ENCODE measurements at regions not wholly inside any gene's neighbourhood (a gene's known extent, or its start where the extent isn't known, plus 50 kb on each side); places are given as distances from the start of the nearest gene placed in this dataset.

- H3K4me2 ChIP-seq (ENCODE audit: low read length): no peak overlapping the region
- no peaks in the 10 kb centered on the region for H3K9me3 ChIP-seq (ENCODE audit: insufficient read depth, low read length)
- H3K27me3 ChIP-seq (ENCODE audit: low read depth, low read length): no peaks in the 10 kb centered on the region
- no peak overlapping the region for H2AFZ ChIP-seq (ENCODE audit: low read depth, low read length)
- H3K36me3 ChIP-seq (replicated peaks; ENCODE audit: low read depth, low read length): no peaks in the 10 kb centered on the region
- TF ChIP-seq EZH2phosphoT487 (IDR thresholded peaks at IDR 0.05; ENCODE audit: low read depth) (no peak), CTCF (IDR thresholded peaks at IDR 0.05; ENCODE audit: low read depth, low read length) (no peak)
- no peaks in the 10 kb centered on the region for H3K4me1 ChIP-seq (ENCODE audit: low read length)
- no peak overlapping the region for H3K27ac ChIP-seq (ENCODE audit: low read length)
- H4K20me1 ChIP-seq (ENCODE audit: insufficient read depth, low read length): no peaks in the 10 kb centered on the region
- no peak overlapping the region for H3K9ac ChIP-seq (ENCODE audit: low read length)
- no peak overlapping the region for H3K4me3 ChIP-seq (ENCODE audit: low read length)
- H3K79me2 ChIP-seq (ENCODE audit: low read length): no peaks in the 10 kb centered on the region
Observed at GRCh38 chrX:5829469-5829868, 399.2 kb downstream of the NLGN4X start.

GRCh38 chrX:5829060-5829459 is 399.6 kb downstream of the NLGN4X start:
- Histone ChIP-seq H2AFZ (ENCODE audit: low read depth, low read length) (no peak overlapping the region), H3K4me2 (ENCODE audit: low read length) (no peak overlapping the region), H3K4me3 (ENCODE audit: low read length) (no peak overlapping the region), H3K36me3 (replicated peaks; ENCODE audit: low read depth, low read length) (no peaks in the 10 kb centered on the region), H3K4me1 (ENCODE audit: low read length) (no peaks in the 10 kb centered on the region), H3K27ac (ENCODE audit: low read length) (no peak overlapping the region), H3K27me3 (ENCODE audit: low read depth, low read length) (no peaks in the 10 kb centered on the region), H4K20me1 (ENCODE audit: insufficient read depth, low read length) (no peaks in the 10 kb centered on the region), H3K9me3 (ENCODE audit: insufficient read depth, low read length) (no peaks in the 10 kb centered on the region), H3K79me2 (ENCODE audit: low read length) (no peaks in the 10 kb centered on the region), H3K9ac (ENCODE audit: low read length) (no peak overlapping the region)
- TF ChIP-seq CTCF (IDR thresholded peaks at IDR 0.05; ENCODE audit: low read depth, low read length) (no peak), EZH2phosphoT487 (IDR thresholded peaks at IDR 0.05; ENCODE audit: low read depth) (no peak)

- H3K27ac ChIP-seq (ENCODE audit: low read length): no peak overlapping the region
- H3K27me3 ChIP-seq (ENCODE audit: low read depth, low read length): no peaks in the 10 kb centered on the region
- no peaks in the 10 kb centered on the region for H3K4me1 ChIP-seq (ENCODE audit: low read length)
- no peaks in the 10 kb centered on the region for H3K9me3 ChIP-seq (ENCODE audit: insufficient read depth, low read length)
- TF ChIP-seq CTCF (IDR thresholded peaks at IDR 0.05; ENCODE audit: low read depth, low read length) (no peak), EZH2phosphoT487 (IDR thresholded peaks at IDR 0.05; ENCODE audit: low read depth) (no peak)
- no peak overlapping the region for H3K4me3 ChIP-seq (ENCODE audit: low read length)
- H4K20me1 ChIP-seq (ENCODE audit: insufficient read depth, low read length): no peaks in the 10 kb centered on the region
- no peaks in the 10 kb centered on the region for H3K79me2 ChIP-seq (ENCODE audit: low read length)
- H3K4me2 ChIP-seq (ENCODE audit: low read length): no peak overlapping the region
- no peak overlapping the region for H2AFZ ChIP-seq (ENCODE audit: low read depth, low read length)
- H3K9ac ChIP-seq (ENCODE audit: low read length): no peak overlapping the region
- H3K36me3 ChIP-seq (replicated peaks; ENCODE audit: low read depth, low read length): no peaks in the 10 kb centered on the region
Observed at GRCh38 chrX:5823903-5824302, 404.8 kb downstream of the NLGN4X start.

DNA sequence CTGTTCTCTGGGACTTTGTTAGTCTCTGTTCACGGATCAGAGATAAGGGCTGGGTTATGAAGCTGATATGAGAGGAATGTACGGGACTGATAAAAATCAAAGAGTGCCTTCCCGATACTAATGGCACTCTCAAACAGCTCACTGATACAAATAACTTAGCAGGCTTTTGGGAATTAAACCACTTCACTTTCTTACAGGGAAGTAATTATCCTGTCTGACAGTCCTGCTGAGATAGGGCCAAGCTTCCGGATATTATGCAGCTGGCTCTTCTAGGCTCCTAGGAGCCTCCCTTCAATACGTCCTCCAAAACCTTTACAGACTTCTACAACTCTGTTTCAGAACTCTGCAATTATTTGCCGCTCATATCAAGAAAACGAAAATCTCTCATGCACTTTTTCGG is 418.0 kb downstream of the NLGN4X start:
- H3K4me1 ChIP-seq (ENCODE audit: low read length): no peaks in the 10 kb centered on the region
- H3K79me2 ChIP-seq (ENCODE audit: low read length): no peaks in the 10 kb centered on the region

More for the DNA sequence above, 418.0 kb downstream of the NLGN4X start:
- no peak overlapping the region for H2AFZ ChIP-seq (ENCODE audit: low read depth, low read length)
- H3K36me3 ChIP-seq (replicated peaks; ENCODE audit: low read depth, low read length): no peaks in the 10 kb centered on the region
- no peak overlapping the region for H3K4me2 ChIP-seq (ENCODE audit: low read length)
- no peaks in the 10 kb centered on the region for H4K20me1 ChIP-seq (ENCODE audit: insufficient read depth, low read length)
- TF ChIP-seq EZH2phosphoT487 (IDR thresholded peaks at IDR 0.05; ENCODE audit: low read depth) (no peak), CTCF (IDR thresholded peaks at IDR 0.05; ENCODE audit: low read depth, low read length) (no peak)
- H3K9ac ChIP-seq (ENCODE audit: low read length): no peak overlapping the region
- no peak overlapping the region for H3K4me3 ChIP-seq (ENCODE audit: low read length)
- no peaks in the 10 kb centered on the region for H3K9me3 ChIP-seq (ENCODE audit: insufficient read depth, low read length)
- no peak overlapping the region for H3K27ac ChIP-seq (ENCODE audit: low read length)
- no peaks in the 10 kb centered on the region for H3K27me3 ChIP-seq (ENCODE audit: low read depth, low read length)

All from OCI-LY3 (cell line).